NCI-H146 treated with DMSO at 0.1 percent for 48 hours (cell line): ENCODE measurements at regions not wholly inside any gene's neighbourhood (a gene's known extent, or its start where the extent isn't known, plus 50 kb on each side); places are given as distances from the start of the nearest gene placed in this dataset.
"Not testable (repeated sequence)": the region's sequence is repeated elsewhere in the genome, so short reads cannot be mapped to it uniquely, and the experiment has no call there.

Experiments used
- DNase-seq: peaks from one replicate; lab custom pipeline; 2025; ENCODE audit not compliant: unreplicated experiment; lab: John Stamatoyannopoulos, UW

DNA sequence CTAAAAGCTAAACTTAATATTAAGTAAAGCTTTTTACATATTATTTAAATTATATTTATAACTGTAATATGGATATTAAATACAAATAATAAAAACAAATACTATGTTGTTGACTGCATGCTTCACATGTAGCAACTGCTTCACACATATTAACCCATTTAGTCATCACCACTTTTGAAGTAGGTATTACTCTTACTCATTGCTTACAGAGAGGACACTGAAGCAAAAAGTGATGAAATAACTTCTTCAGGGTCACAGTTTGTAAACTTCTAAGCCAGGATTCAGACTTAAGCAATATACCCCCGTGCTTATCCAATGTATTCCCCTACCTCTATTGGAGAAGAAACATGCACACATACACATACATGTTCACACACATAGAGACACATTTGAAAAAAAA lies 166.6 kb downstream of the DKK2 start:
- DNase-seq, result no peak

DNA sequence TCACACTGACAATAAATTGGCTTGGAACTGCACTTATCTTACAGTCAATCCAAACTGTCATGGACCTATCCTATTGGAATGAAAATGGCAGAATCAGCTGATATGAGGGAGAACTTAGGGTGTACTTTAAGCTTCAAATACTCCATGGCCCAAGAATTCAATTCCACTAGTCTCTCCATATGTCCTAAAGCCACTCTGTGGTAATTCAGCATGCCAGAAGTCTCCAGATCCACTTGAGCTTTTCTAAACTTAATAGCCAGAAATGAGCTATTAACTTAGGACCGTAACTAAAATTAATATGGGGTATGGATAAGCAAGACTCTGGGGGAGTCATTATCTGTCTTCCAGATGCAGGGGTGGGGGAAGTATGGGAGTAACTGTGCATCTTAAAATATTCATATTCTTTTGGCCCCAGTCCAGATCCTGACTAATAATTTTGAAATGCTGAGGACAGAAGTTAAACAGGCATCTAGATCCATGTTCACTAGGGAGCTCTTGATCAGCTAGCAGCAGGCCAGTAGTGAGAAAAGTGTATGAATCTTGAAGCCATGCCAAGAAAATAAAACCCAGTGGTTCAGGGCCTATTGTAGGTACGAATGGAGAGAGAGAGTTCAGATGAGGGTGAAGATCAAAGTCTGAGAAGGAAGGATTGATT lies 167.6 kb downstream of the DKK2 start:
- DNase-seq, result no peak

DNA sequence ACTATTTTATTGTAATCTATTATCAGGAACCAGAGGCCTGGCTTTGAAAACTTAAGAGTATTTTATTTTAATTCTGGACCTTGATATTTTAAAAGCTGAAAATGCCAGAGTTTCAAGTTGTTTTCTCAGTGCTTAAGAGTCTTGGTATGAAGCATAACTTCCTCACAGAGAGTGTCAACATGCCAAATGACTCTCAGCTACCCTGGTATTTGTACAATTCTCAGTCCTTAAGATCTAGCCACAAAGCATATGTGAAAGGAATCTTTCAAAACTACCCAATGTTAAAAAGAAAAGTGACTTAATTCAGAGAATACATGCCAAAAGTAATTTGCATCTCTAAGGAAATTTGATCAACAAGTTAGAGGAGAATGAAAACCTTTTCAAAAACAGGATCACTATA lies 171.9 kb downstream of the DKK2 start:
- no peak for DNase-seq

DNA sequence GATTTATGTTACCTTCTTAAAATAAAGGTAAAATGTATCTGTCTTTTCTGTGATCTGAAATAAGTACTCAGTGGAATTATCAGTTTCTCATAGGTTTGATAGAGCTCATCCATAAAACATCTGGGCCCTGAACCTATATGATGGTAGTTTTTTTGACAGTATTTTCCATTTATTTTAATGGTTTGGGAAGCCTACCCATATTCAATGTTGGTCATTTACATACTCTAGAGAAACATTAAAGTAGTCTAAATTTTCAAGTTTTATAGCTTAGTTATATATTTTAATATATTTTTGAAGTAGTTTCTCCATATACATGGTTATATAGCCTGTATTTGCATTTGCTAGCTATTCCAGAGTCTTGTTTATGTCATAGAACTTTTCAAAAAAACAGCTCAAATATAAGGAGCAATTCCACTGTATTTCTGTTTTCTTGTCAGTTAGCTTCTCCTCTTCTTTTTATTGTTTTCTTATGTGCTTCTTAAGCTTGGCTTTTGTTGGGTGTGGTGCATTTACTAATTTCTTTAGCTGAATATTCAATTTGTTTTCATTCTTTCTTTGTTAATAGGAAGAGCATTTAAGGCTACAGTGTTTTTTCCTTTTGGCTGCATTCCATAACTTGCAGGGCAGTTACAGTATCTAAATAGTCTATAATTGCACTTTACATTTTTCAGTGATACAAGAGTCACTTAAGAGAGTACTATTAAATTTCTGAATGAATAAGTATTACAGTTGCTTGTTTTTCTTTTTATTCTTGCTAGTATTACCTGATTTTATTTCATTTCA lies 181.4 kb downstream of the DKK2 start:
- no peak for DNase-seq

DNA sequence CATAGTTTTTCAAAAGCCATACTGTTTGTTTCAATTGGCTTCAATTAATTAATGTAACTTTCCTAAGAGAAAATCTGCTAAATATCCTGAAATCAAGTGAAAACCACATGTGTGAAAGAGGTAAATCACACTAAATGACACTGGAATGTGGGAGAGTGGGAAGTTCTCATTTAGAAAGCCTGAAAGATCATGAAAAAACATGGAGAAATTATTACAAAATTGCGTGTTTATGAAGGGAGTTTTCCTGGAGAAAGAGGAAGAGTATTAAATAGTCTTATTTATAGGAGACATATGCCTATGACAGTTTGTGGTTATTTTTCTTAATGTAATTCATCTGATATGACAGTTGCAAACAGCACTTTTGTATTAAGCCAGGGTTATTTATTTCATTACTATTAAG lies 183.7 kb downstream of the DKK2 start:
- DNase-seq, result no peak

DNA sequence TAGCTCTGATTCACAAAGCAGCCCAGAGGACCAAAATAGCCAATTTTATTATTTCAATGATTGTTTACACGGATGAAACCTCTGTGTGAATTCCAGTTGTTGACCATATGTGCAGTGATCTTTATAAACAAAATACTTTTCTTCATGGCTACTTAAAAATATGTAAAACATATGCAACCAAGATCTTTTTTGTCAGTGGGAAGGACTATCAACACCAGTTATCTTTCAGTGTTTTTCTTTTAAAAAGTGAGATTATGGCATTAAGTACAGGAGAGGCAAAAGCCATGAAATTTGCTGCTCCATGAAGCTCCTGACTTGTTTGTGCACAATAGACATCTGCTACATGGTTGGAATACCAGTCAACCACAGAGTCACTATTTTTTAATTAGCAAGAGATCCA lies 184.4 kb downstream of the DKK2 start:
- no peak for DNase-seq

DNA sequence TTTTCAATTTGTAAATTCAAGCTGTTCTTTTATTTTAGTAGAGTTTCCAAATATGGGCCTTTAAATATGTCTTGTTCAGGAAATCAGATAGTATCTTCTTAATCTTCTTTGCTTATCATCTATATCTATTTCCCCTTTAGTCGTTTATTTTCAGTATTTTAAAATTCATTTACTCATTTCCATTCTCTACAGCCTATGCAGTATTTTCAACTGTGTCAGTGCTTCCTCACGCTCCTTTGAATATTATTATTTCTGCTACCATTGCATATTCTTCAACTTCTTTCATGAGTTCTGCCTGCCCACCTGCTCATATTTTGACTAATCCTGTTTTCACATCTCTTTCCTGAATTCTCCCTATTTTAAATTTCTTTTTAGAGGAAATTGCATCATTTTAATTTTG lies 185.4 kb downstream of the DKK2 start:
- no peak for DNase-seq

DNA sequence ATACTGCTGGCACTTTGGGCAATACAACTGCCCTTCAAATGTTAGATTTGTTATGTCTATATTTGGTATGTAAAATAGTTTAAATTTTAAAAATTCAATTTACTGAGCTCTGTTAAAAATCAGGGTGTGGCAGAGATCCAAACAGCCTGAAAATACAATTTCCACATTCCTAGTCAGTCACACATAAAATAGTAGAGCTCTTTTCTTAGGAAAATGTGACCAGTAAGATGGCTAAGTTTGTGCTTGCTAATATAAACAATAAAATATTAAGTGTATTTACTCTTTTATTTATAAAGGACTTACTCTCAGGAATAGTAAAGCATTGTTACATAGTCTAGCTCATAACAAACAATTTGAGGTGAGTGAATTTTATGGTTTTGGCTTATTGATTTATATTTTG lies 200.2 kb downstream of the DKK2 start:
- no peak for DNase-seq

DNA sequence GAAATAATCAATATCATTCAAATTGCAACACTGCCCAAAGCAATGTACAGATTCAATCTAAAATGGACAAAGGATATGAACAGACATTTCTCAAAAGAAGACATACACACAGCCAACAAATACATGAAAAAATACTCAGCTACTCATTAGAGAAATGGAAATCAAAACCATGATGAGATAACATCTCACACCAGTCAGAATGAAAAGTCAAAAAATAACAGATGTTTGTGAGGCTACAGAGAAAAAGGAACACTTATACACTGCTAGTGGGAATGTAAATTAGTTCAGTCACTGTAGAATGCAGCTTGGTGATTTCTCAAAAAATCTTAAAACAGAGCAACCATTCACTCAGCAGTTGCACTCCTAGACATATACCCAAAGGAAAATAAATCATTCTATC lies 205.2 kb downstream of the DKK2 start:
- no peak for DNase-seq

DNA sequence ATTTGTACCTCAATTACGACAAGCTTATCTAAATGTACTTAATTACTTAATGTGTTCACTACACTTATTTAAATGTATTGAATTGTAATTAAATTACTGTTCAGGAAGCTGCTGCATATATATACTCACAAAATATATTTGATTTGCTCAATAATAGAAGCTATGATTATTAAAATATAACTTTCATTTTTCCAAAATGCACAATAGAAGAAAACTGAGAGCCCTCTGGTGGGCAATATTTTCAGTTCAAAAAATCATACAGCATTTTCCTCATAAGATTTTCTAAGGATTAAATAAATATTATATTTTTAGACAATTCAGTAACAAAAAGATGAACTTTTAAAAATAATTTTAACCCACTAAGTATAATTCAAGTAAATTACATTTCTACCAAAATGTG lies 217.3 kb downstream of the DKK2 start:
- DNase-seq, result no peak

DNA sequence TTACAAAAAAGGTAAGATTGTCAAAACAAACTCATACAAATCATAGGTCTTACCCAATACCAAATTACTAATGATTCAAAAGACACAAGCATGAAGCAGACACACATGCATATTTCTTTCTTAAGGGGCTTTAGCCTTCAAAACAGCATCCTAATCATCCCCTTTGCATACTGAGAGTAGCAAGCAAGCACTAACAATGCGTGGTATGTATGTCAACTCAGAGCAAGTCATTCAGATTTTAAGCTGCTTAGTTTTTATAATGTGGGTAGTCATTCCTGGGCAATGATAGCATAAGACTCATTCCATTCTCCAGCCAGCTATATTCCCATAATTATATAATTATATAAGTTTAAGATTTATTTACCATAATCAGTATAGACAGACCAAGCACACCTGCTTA lies 219.6 kb downstream of the DKK2 start:
- DNase-seq, result no peak

DNA sequence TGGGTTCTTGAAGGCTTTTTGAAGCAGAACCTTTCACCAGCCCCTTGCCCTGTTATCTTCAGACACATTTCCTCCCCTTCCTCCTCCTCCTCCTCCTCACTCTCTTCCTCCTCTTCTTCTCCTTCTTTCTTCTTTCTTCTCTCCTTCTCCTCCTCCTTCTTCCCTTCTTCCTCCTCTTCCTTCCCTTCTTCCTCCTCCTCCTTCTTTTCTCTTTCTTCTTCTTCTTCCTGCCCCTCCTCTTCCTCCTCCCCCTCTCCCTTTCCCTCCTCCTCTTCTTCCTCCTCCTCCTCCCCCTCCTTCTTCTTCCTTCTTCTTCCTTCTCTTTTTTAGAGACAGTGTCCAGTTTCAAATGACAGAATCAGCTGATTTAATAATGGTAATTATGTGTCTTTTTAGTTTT lies 226.0 kb downstream of the DKK2 start:
- DNase-seq, result no peak

DNA sequence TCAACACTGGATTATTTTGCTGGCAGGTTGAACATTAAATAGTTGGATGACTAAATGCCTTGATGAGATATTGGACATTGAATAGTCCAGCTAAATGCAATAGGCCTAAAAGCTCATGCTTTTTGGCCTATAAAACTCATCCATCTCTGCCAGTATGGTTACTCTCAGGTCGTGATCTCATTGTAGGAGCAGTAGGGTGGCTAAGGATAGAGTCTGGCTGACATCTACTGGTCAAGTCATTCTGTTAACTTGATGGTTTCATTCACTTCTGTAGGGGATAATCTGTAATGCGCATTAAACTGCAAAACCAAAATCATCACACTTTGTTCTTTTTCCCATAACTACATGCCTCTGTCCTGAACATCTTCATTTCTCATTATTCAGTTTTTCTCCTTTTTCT lies 227.0 kb downstream of the DKK2 start:
- no peak for DNase-seq

DNA sequence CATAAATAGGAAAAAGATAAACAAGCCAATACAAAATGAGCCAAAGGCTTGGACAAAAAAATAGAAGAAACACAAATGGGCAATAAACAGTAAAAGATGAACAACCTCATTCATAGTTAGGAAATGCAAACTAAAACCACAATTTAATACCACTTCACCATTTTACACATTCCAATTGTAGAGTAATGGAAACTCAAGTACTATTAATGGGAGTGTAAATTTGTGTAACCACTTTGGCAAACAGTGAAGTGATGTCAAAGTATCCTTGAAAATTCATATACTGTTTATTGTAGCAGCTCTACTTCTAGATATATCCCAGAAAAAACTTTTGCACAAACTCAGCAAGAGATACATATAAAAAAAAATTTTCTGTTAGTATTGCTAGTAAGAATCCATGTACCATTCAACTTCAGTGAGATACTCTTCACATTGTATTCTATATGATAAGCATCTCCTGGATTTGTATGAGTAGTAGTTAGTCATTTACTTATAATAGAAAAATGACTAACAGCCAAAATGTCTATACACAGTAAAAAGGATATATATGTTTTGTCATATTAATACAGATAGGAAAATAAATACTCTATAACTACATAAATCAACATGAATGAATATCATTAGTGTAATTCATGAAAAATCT lies 229.8 kb downstream of the DKK2 start:
- no peak for DNase-seq

DNA sequence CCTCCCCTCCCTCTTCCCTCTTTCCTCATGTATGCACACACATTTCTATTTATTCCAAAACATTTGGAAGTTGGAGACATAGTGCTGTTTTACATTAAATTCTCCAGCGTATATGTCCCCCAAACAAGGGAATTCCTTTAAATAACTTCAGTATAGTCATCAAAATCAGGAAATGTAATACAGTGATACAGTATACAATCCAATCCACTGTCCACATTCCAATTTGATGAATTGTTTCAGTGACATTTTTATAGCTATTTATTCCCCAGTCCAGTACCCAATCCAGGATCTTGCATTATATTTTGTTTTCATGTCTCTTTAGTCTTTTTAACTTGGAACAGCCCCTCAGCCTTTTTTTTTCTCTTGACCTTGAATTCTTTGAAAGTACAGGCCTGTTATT lies 233.0 kb downstream of the DKK2 start:
- no peak for DNase-seq

DNA sequence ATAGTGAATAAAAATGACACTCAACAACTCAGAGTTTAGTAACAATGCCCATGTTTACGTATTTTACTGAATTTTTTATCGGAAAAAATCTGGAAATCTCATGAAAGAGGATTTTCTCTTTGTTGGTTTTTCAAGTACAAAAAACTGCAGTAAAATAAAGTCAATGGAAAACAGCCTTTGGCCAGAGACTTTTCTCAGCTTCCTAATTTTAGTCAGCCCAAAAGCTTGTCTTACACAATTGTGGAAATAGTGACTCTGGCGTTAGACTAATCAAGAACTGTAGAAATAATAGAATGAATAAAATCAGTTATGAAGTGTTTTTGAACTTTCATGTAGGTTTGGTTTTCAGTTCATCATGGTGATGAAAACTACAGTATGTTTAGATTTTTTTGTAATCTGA lies 234.7 kb downstream of the DKK2 start:
- DNase-seq, result no peak

DNA sequence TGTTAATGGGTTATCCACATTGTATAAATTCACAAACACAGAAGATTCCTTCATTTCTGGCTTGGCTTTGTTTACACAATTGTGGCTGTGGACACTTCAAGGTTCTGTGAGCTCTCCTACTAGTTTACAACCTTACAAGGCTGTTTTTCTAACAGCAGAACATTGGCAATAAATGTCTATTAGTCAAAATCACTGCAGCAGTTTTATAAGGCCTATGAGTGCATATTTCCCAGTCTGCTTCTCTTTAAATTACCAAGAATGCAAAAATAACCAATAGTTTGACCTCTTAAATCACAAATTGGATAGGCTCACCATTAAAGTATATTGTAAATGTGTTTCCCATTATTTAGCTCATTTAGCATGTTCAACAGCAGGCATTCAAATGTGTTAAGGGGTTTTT lies 239.2 kb downstream of the DKK2 start:
- no peak for DNase-seq

DNA sequence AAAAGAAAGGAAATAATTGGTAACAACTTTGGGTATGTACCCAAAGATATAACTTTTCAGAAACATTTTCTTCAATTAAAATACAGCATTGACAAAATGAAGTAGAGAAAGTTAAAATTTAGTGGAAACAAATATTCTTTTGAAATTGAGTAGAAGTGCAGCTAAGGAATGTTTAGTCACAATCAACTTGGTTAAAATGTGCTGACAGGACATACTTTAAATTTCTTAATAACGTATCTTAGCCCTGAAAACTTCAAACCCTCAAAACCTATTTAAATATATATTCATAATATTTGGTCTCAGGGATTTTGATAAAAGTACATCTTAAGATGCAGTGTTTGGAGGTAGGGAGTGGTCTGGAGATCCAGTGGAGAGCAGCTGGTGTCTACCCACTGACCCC lies 240.8 kb downstream of the DKK2 start:
- DNase-seq, result no peak

DNA sequence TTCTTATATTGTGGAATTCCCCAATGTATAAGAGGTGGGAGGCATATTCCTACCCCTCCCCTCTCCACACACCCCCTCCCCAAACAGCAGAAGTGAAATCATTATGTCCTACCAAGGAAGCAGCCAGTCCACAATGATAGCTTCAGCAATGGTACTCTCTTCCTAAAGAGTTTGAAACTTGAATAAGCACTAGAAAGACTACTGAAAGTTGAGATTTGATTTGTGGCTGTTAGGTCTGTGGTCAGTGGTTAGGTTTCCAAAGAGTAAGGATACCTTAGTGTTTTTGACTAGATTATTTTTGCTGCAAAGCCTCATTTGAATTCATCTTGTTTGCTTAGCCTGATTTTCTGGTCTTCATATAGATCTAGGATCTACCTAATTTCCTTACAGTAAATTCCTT lies 242.2 kb downstream of the DKK2 start:
- no peak for DNase-seq

DNA sequence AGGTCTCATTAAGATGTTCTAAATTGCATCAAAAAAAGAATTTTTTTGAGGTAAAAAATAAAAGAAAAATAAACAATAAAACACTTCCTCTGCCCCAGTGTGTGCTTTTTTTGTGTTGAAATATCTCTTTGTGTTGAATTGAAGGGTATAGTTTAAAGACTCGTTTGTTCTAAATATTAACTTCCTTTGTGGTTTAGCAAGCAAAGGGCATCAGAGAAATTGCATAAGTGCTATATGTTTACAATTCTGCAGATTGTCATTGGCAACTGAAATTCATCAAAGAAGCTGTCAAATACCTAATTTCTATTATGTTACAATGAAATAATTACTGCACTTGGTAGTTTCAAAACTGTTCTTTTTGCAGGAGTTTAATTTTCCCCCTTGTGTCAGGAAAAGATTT lies 260.5 kb downstream of the DKK2 start:
- no peak for DNase-seq

DNA sequence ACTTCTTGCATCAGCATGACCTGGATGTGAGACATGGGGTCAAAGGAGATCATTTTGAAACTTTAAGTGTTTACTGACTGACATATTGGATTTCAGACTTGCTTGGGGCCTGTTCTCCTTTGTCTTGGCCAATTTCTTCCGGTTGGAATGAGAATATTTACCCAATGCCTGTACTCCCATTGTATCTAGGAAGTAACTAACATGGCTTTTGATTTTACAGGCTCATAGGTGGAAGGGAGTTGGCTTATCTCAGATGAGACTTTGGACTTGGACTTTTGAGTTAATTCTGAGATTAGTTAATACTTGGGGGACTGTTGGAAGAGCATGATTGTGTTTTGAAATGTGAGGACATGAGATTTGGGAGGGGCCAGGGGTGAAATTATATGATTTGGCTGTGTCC lies 262.1 kb downstream of the DKK2 start:
- not testable (repeated sequence) for DNase-seq

DNA sequence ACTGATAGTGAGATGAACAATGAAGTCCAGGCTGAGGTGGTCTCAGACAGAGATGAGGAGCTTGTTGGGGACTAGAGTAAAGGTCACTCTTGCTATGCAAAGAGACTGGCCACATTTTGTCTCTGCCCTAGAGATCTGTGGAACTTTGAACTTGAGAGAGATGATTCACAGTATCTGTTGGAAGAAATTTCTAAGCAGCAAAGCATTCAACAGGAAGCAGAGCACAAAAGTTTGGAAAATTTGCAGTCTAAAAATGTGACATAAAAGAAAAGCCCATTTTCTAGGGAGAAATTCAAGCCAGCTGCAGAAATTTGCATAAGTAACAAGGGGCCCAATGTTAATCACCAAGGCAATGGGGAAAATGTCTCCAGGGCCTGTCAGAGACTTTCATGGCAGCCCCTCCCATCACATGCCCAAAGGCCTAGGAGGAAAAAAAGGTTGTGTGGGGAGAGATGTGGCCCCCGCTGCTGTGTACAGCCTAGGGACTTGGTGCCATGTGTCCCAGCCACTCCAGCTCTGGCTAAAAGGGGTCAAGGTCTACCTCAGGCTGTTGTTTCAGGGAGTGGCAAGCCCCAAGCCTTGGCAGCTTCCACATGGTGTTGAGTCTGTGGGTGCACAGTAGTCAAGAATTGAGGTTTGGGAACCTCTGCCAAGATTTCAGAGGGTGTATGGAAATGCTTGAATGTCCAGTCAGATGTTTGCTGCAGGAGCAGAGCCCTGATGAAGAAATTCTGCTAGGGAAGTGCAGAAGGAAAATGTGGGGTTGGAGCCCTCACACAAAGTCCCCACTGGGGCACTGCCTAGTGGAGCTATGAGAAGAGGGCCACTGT lies 262.8 kb downstream of the DKK2 start:
- DNase-seq, result no peak
